ENCODE measurements at regions not wholly inside any gene's neighbourhood (a gene's known extent, or its start where the extent isn't known, plus 50 kb on each side); places are given as distances from the start of the nearest gene placed in this dataset.

- Histone ChIP-seq H3K4me3 (no peak overlapping the region), H4K20me1 (replicated peaks; ENCODE audit: control insufficient read depth, insufficient read depth, low read length) (no peaks in the 10 kb centered on the region), H3K27ac (ENCODE audit: extremely low read depth, low read depth, low read length) (no peak overlapping the region), H3K9me3 (replicated peaks; ENCODE audit: control insufficient read depth, insufficient read depth, low read depth, low read length) (no peaks in the 10 kb centered on the region), H3K27me3 (ENCODE audit: control insufficient read depth in 2 of 2, insufficient read depth in 2 of 2, low read length in 2 of 2) (no peaks in the 10 kb centered on the region), H3K9ac (ENCODE audit: insufficient read depth in 1 of 2, low read depth in 2 of 2, low read length in 2 of 2) (no peak overlapping the region), H2AFZ (ENCODE audit: low read depth, low read length) (no peak overlapping the region), H3K4me1 (replicated peaks in 1 of 2; ENCODE audit: control insufficient read depth in 2 of 2, insufficient read depth in 2 of 2, low read length in 2 of 2) (no peaks in the 10 kb centered on the region), H3K36me3 (ENCODE audit: control insufficient read depth, insufficient read depth, low read length) (no peaks in the 10 kb centered on the region), H3K9me1 (ENCODE audit: control insufficient read depth, insufficient read depth, low read length) (no peaks in the 10 kb centered on the region), H3K79me2 (ENCODE audit: control insufficient read depth, insufficient read depth, low read length) (no peaks in the 10 kb centered on the region), H3K4me2 (ENCODE audit: insufficient read depth, low read length) (no peak overlapping the region)
- BruUV-seq (replicated peaks), result no TSS peak
- intact Hi-C loops (cut with micrococcal nuclease) (no loop called here), in situ Hi-C loops (cut with MboI) (no loop called here)
- 0% methylated on average over 2 of the region's 2 CpGs for WGBS (ENCODE audit: insufficient coverage, low coverage, missing lambda C conversion rate)
- no peak for FAIRE-seq
- no peak for DNase-seq (ENCODE audit: extremely low read depth in 1 of 4, low spot score in 3 of 4)
- POLR2A ChIA-PET, result no interaction called here
- no peak for ATAC-seq
- CTCF ChIA-PET (ENCODE audit: low intra/inter-chr PET ratio), result no interaction called here
- TF ChIP-seq ZNF512 (tag; IDR thresholded peaks at IDR 0.05), result no peak
Measured at GRCh38 chr4:131137196-131137595, 2011.9 kb upstream of the PCDH10 start.

GRCh38 chr4:131159261-131159660, 1989.8 kb upstream of the PCDH10 start:
- no peak overlapping the region for H3K9ac ChIP-seq (ENCODE audit: insufficient read depth in 1 of 2, low read depth in 2 of 2, low read length in 2 of 2)
- no peaks in the 10 kb centered on the region for H3K27me3 ChIP-seq (ENCODE audit: control insufficient read depth in 2 of 2, insufficient read depth in 2 of 2, low read length in 2 of 2)
- ChIA-PET CTCF (ENCODE audit: low intra/inter-chr PET ratio) (no interaction called here), POLR2A (no interaction called here)
- DNase-seq (ENCODE audit: extremely low read depth in 1 of 4, low spot score in 3 of 4) (no peak), FAIRE-seq (no peak), ATAC-seq (no peak)
- no peaks in the 10 kb centered on the region for H3K4me1 ChIP-seq (replicated peaks in 1 of 2; ENCODE audit: control insufficient read depth in 2 of 2, insufficient read depth in 2 of 2, low read length in 2 of 2)
- in situ Hi-C loops (cut with MboI), result no loop called here
- H3K36me3 ChIP-seq (ENCODE audit: control insufficient read depth, insufficient read depth, low read length), result no peaks in the 10 kb centered on the region
- TF ChIP-seq CHAMP1 (IDR thresholded peaks at IDR 0.05) (no peak), E2F3 (CRISPR knock-in tag; IDR thresholded peaks at IDR 0.05) (no peak), ZNF639 (CRISPR knock-in tag; conservative IDR thresholded peaks at IDR 0.05 in 1 of 2, IDR thresholded peaks at IDR 0.05 in 1 of 2) (no peak), SAP30 (IDR thresholded peaks at IDR 0.05; ENCODE audit: borderline replicate concordance, insufficient read depth, low read depth, low read length, poor library complexity, severe bottlenecking) (no peak), NR0B1 (IDR thresholded peaks at IDR 0.05; ENCODE audit: partially characterized antibody) (no peak), ZSCAN29 (IDR thresholded peaks at IDR 0.05) (no peak), RB1 (IDR thresholded peaks at IDR 0.05; ENCODE audit: low read depth) (no peak)
- H3K4me2 ChIP-seq (ENCODE audit: insufficient read depth, low read length), result no peak overlapping the region
- no peak overlapping the region for H3K27ac ChIP-seq (ENCODE audit: extremely low read depth, low read depth, low read length)
- H4K20me1 ChIP-seq (replicated peaks; ENCODE audit: control insufficient read depth, insufficient read depth, low read length), result no peaks in the 10 kb centered on the region
- no peaks in the 10 kb centered on the region for H3K79me2 ChIP-seq (ENCODE audit: control insufficient read depth, insufficient read depth, low read length)
- no peak overlapping the region for H2AFZ ChIP-seq (ENCODE audit: low read depth, low read length)
- WGBS (ENCODE audit: insufficient coverage, low coverage, missing lambda C conversion rate), result 0% methylated on average over 1 of the region's 1 CpG
- H3K9me3 ChIP-seq (replicated peaks; ENCODE audit: control insufficient read depth, insufficient read depth, low read depth, low read length), result no peaks in the 10 kb centered on the region
- intact Hi-C loops (cut with micrococcal nuclease), result no loop called here
- no TSS peak for BruUV-seq (replicated peaks)
- H3K4me3 ChIP-seq, result no peak overlapping the region
- no peaks in the 10 kb centered on the region for H3K9me1 ChIP-seq (ENCODE audit: control insufficient read depth, insufficient read depth, low read length)
